Superior temporal gyrus (tissue), 1 donor: ENCODE measurements at regions not wholly inside any gene's neighbourhood (a gene's known extent, or its start where the extent isn't known, plus 50 kb on each side); places are given as distances from the start of the nearest gene placed in this dataset.
"Not testable (repeated sequence)": the region's sequence is repeated elsewhere in the genome, so short reads cannot be mapped to it uniquely, and the experiment has no call there.

Experiments
- DNase-seq: peaks from one replicate; pipeline ENCODE4 v3.0.0-alpha.2; 2016; ENCODE audit errors: extremely low spot score

DNA sequence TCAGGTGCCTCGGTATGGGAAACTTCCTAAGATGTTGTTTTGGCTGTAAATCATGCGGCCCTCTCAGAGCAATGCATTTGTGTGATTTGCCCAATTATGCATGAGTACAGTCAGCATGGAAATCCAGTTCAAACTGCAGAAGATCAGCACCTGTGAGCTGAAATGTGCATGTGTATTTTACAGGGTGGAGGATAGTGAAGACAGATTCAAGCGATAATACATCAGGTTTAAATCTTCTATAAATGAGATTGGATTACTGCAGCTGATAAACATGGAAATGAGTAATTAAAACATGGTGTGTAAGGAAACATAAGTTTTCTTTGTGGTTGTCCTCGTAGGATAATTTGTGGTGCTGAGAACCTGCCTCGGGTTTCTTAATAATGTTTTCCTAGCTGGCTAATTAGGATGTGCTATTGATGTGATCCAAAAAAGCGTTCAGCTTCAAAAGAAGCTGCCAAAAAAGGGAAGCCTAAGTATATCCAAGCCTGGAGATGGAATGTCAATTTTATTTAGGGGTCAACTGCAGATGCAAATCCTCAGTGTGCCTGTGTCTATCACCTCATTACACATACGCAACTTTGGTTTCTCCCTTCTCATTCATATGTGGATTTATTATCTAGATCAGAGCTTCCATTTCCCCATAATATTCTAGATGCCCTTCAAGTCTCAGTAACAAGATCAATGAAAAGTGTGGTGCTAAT lies 117.1 kb upstream of the CCDC28A start:
- DNase-seq, result no peak

DNA sequence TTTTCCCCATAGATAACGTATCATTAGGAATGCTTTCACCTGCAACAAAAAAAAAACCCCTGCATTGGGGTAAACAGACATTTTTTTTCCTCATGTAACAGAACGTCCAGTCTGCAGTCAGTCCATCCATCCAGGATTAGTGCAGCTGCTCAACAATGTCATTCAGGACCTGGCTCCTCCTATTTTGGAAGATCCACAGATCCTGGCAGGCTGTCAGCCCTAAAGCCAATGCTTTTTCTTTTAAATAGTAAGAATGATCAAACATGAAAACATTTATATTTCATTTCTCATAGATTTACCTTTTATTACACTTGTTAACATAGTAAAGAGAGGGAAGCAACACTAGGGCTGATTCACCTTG lies 116.5 kb upstream of the CCDC28A start:
- no peak for DNase-seq

- DNase-seq, result no peak
Observed at GRCh38 chr6:138659998-138660397, 113.6 kb upstream of the CCDC28A start.

- no peak for DNase-seq
Observed at GRCh38 chr6:138662471-138662870, 111.1 kb upstream of the CCDC28A start.

DNA sequence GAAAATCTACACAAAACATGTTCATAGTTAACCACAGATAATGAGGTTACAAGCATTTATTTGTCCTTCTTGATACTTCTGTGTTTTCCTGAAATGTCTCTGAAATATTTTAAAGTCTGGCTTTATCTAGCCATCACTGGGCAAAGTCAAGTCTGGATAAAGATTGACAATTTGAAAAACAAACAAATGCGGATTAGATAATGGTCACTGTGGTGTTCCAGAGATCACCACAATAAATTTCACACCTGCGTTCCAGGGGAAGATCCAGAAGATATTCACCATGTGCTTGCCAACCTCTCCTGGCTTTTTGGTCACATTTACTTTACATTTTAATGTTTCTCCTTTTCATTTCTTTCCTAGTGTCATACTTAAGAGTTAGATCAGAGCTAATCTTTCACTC lies 109.7 kb upstream of the CCDC28A start:
- DNase-seq, result no peak

DNA sequence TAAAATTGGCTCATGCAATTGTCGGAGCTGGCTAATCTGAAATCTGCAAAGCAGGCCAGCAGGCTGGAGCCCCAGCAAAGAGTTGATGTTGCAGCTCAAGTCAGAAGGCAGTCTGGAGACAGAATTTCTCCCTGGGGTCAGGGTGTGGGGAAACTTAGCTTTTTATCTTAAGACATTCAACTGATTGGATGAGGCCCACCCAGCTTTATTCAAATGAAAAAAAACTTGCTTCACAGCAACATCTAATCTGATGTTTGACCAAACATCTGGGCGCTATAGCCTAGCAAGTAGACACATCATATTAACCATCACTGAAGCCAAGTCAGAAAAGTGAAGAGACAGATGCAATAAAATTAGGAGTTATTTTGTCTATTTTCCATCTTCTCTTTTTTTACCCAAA lies 108.8 kb upstream of the CCDC28A start:
- no peak for DNase-seq

DNA sequence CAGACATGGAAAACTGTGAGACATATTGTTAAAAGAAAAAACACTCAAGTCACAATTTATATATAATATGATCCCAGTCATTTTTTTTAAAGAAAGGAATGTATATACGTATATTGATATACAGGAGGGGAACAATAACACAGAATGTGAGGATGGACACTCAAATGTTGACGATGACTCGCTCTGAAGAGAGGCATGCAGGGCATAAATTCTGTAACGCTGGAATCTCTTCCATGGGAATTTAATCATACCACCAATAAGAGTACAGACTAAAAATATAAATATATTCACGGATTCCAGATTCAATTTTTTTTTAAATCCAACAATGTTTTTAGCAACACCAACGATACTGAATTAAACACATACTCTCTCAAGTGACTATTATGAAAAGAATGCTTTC lies 106.9 kb upstream of the CCDC28A start:
- DNase-seq, result no peak

- no peak for DNase-seq
Observed at GRCh38 chr6:138667408-138667807, 106.2 kb upstream of the CCDC28A start.

DNA sequence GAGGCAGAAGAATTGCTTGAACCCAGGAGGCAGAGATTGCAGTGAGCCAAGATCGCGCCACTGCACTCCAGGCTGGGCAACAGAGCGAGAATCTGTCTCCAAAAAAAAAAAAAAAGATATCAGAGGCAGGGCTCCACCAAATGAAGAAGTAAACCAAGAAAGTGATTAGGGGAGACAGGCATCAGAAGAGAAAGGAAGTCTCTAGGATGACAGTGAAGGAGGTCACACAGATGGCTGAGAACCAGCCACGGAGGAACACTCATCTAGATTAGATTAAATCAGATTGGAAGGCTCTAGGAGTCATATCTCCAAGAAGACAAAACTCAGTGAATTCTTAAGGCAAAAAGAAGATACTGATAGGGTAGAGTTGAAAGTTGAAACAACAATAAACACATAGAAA lies 102.2 kb upstream of the CCDC28A start:
- DNase-seq, result no peak

DNA sequence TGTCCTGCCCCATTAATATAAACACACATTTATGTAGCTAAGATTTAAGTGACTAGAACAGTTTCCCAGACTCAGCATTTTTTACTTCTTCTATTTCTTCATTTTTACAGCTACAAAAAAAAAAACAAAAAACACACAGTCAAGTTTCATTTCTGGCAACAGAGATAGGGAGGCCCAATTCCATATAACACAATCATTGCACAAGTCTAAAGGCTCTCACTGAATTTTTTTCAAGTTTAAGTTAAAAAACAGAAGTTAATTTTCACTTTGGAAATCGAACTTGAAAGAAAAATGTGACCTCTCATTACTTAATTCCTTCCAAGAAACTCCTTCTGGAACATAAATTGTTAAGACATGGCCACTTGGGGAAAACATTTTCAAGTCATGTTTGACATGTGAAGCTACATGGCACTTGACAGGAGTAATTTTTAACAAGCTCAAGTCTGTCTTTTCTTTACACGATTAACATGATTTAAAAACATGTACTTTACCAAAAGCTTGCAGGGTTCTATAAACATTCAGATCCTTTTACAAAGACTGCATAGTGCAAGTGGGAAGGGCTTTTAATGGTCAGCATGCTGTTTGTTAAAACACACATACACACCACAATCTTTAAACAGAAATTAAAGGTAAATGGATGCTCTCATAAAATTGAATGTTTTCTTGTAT lies 100.1 kb upstream of the CCDC28A start:
- no peak for DNase-seq

- DNase-seq, result not testable (repeated sequence)
Observed at GRCh38 chr6:138674444-138674843, 99.1 kb upstream of the CCDC28A start.

DNA sequence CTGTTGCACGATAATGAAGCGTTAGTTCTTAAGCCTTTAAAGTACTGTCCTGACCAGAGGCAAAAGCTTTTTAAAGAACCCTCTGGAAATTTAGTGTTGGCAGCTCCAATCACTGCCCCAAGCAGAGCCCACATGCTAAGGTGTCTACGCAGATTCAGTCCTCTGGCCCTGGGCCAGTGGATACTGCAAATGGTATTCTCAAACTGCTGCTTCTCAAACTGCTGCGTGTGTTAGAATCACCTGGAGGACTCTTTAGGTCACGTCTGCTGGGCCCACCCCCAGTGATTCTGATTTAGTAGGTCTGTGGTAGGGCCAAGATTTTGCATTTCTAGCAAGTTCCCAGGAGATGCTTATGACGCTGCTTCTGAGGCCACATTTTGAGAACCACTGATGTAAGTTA lies 96.0 kb upstream of the CCDC28A start:
- no peak for DNase-seq

DNA sequence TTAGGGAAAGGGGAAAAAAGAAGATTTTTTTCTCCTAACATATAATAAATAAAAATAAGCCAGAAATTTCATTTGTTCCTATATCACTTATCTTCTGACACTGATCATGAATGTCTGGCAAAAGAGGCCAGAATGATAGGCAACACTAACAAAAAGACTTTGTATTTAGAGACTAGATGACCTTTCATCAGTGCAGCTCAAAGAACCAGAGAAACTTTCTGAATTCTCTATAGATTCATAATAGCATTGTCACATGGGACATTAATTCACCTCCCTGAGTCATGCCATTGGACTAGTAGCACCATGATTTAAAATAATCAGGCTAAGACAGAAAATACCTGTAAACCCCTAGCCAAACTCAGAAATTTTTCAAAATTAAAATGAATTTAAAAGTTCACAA lies 95.4 kb upstream of the CCDC28A start:
- no peak for DNase-seq

GRCh38 chr6:138680085-138680484 lies 93.5 kb upstream of the CCDC28A start:
- DNase-seq, result no peak

DNA sequence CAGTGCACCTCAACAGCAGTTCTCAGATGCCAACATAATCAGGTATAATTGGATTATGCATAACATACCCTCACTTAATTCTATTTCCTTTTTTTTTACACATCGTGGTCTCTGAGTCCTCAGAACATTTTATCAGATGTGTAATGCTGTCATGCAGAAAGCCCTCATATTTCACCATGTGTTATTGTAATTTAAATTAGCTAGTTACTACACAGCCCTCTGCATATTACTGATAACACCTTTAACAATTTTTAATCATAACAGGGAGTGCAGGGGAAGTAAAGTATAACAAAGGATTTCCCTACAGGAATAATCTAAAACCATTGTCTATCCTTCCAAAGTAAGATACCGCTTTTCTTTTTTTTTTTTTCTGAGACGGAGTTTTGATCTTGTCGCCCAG lies 91.9 kb upstream of the CCDC28A start:
- no peak for DNase-seq

GRCh38 chr6:138682704-138683527 lies 90.7 kb upstream of the CCDC28A start:
- DNase-seq, result no peak

- DNase-seq, result no peak
Observed at GRCh38 chr6:138685257-138685656, 88.3 kb upstream of the CCDC28A start.

DNA sequence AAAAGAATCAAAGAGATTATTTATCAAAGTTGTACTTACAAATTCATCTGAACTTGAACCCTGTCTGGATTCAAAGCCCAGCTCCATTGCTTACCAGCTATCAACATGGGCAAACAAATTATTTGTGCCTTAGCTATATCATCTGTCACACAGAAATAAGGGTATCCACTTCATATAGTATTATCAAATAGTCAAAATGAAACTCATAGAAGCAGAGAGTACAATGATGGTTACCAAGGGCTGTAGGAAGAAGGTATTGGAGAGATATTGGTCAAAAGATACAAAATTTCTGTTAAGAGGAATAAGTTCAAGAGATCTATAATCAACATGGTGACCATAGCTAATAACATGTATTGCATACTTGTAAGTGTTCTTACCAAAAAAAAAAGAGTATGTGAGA lies 87.8 kb upstream of the CCDC28A start:
- no peak for DNase-seq

DNA sequence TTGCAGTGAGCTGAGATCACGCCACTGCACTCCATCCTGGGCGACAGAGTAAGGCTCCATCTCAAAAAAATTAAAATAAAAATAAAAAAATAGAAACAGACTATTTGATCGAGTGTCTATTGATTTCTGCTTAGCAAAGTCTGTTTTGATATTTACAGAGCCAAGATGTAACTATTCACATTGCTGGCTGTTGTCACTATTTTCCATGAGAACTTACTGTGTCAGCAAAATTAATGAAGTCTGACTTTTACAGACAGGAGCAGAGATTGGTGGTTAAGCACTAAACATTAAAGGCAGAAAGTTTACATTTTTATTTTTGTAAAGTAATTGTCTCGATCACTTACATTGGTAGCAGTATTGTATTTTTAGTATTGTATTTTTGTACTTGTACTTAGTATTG lies 85.0 kb upstream of the CCDC28A start:
- DNase-seq, result no peak

DNA sequence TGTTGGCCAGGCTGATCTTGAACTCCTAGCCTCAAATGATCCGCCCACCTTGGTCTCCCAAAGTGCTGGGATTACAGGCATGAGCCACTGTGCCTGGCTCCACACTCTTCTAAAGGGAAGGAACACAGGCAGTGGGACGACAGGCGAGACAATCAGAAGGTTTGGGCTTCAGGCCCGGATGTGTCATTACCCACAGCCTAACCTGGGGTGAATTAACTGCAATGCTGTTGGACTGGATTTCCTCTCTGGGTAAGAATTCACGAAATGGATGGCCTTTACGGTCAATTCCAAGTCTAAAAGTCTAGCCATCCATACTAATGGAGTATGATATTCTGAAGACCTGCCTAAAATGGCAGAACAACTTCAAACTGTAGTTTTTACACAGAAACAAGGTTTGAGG lies 83.7 kb upstream of the CCDC28A start:
- no peak for DNase-seq

DNA sequence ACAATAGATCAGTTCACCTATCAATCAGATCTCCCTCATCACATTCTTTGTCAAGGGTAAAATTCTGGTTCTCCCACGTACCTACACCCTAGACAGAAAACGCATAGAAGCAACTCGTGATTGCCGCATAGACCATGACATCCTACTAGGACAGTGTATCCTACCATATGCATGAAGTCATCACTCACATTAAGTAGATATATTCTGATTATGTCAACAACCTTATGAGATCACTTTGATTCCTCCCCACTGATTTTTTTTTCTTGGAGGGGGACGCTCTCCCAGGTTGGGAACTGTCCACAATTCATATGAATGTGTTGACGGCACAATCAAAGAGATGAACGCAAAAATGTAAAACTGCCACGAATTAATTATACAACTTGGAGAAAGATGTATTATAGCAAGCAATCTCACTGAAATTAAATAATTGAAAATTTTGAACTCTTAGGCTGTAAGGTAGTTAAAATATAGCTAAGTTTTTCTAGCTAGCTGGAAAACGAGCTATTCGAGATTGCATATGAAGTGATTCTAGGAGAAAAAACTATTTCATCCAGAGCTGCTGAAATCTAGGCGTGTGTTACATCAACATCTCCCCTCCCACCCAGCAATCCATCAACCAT lies 82.5 kb upstream of the CCDC28A start:
- no peak for DNase-seq

DNA sequence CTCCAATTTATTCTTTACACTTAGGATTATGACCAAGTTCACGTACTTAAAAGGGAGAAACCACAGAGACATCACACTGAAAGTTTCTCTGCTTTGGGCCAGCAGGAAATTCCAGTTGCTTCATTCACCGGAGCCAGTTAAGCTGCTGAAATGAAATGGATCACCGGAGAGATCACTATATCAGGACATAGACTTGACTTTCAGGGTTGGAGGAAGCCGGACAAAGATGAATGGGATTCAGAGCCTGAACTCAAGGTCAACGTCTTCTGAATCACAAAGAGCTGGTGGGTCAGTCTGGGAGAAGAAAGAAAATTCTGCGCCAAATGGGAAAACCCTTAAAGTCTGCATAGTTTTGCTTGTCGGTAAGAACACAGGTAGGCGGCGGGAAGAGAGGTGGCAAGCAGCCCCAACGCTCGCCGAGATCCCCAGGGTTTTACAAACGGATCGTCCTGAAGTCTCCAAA lies 81.9 kb upstream of the CCDC28A start:
- DNase-seq, result no peak
